ENCODE measurements at regions not wholly inside any gene's neighbourhood (a gene's known extent, or its start where the extent isn't known, plus 50 kb on each side); places are given as distances from the start of the nearest gene placed in this dataset.
A peak's percentile ranks its signal among the peaks of the same experiment; 100 is the strongest.

DNA sequence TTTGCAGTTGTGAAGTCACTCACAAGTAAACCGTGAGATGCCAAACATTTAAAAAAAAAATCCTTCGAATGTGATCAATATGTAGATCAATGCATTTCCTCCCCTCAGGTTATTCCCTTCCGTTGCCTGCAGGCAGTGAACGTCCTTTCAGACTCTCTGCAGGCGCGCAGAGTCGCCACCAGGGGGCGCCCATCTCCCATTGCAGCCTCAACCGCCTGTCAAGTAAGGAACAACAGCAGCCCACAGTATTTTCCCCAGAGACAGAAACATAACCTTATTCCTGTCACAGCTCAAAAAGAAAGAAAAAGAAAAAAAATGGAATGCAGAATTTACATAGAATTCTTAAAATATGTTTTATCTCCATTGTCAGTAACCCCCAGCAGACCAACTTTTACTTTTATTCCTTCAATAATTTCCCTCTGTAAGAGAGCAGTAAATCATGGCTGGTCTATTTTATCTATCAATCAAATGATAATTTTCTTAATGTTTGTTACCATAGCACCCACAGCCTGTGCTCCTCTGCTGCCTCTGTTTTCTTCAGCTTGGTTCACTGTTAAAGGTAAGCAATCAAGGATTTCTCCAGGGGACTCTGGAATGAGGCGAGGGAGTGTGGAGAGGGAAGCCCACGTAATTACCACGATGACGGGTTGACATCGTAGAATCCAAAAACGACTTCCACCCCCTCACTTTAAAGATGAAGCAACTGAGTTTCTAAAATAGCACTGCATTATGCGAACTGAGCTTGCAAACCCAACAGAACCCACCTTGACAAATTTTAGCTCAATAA, 637.6 kb upstream of the ARGLU1 start:
- DNase-seq (ENCODE audit: low read depth), result peak; percentile 43
- no peak overlapping the region for H3K4me3 ChIP-seq (ENCODE audit: control insufficient read depth, low read depth, low read length)
- TF ChIP-seq, protein P1, sequence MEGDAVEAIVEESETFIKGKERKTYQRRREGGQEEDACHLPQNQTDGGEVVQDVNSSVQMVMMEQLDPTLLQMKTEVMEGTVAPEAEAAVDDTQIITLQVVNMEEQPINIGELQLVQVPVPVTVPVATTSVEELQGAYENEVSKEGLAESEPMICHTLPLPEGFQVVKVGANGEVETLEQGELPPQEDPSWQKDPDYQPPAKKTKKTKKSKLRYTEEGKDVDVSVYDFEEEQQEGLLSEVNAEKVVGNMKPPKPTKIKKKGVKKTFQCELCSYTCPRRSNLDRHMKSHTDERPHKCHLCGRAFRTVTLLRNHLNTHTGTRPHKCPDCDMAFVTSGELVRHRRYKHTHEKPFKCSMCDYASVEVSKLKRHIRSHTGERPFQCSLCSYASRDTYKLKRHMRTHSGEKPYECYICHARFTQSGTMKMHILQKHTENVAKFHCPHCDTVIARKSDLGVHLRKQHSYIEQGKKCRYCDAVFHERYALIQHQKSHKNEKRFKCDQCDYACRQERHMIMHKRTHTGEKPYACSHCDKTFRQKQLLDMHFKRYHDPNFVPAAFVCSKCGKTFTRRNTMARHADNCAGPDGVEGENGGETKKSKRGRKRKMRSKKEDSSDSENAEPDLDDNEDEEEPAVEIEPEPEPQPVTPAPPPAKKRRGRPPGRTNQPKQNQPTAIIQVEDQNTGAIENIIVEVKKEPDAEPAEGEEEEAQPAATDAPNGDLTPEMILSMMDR (conservative IDR thresholded peaks at IDR 0.05; ENCODE audit: control insufficient read depth, insufficient read depth, low read depth, low read length), result peak; percentile 96

DNA sequence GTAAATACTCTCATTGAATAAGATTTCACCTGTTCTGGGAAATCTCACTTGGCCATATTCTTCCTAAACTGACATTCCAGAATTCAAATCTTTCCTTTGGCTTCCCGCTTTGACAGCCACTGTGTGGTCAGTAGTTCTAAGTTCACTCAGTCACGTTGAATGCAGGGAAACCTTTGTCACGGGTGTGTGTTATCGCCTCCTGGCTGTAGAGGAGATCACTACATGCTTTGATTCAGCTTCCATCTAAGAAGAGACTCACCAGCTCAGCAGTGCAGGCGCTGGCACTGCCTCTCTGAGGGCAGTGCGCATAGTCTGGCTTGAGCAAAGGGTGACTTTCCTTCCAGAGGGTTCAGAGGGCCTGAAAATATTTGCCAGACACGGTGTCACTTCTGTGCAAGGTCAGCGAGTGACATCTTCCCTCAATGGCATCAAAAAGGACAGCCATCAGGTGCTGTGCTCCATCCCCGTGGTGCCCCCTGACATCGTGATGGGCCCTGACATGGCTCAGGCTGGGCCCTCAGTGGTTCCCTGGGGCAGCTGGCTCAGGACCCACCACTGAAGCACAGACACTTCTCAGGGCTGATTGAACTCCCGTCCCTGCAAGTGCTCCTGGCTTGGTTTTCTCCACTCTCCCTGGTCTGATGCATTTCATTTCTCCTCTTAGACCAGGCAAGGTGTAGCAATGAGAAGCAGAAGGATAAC, 635.4 kb upstream of the ARGLU1 start:
- peak; percentile 13 for DNase-seq (ENCODE audit: low read depth)
- TF ChIP-seq, protein P1 (conservative IDR thresholded peaks at IDR 0.05; ENCODE audit: control insufficient read depth, insufficient read depth, low read depth, low read length), result peak; percentile 17
- H3K4me3 ChIP-seq (ENCODE audit: control insufficient read depth, low read depth, low read length), result no peak overlapping the region

DNA sequence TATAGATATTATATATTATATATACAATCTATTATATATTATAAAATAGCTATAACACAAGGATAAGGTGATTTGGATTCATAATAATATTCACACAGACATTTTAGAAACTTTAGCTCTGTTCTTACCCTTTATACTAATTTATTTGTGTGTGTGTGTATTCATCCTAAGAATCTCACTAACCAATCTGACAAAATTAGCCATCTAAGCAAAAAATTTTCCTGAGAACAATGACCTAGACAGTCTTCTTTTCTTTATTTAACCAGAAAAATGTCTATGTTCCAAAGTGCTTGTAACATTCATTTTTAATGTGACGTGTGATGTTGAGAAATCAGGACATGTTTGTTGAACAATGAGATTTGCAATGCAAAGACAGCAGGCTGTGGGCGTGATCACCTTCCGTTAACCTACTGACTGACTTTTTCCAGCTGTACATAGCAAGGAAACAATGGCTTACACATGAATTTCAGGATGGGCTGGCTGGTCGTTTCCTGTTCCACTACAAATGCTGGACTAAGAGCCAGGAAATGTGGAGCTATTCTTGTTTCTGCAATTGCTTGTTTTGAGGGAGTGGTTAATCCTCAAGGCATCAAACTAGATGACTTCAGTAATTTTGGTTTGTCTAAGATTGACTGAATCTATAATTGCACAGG, 634.6 kb upstream of the ARGLU1 start:
- peak; percentile 7 for DNase-seq (ENCODE audit: low read depth)
- TF ChIP-seq, protein P1 (conservative IDR thresholded peaks at IDR 0.05; ENCODE audit: control insufficient read depth, insufficient read depth, low read depth, low read length), result no peak
- H3K4me3 ChIP-seq (ENCODE audit: control insufficient read depth, low read depth, low read length), result no peak overlapping the region

DNA sequence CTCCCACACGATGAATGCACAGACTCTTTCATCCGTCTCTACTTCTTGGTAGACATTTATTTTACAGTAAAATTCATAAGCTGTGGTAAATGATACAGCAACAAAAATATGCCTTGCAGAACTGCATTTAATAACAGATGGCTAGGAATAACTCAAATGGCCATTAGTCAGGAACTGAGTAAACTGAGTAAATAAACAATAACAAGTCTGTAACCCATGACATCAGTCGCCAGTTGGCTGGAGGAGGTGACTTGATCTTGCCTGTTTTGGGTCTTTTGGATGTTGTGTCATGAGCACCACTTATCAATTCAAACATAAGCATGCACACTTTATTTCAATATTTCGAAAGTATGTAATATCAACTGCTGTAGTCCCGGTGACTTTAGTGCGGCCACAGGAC, 632.6 kb upstream of the ARGLU1 start:
- TF ChIP-seq, protein P1 (conservative IDR thresholded peaks at IDR 0.05; ENCODE audit: control insufficient read depth, insufficient read depth, low read depth, low read length), result no peak
- no peak for DNase-seq (ENCODE audit: low read depth)

DNA sequence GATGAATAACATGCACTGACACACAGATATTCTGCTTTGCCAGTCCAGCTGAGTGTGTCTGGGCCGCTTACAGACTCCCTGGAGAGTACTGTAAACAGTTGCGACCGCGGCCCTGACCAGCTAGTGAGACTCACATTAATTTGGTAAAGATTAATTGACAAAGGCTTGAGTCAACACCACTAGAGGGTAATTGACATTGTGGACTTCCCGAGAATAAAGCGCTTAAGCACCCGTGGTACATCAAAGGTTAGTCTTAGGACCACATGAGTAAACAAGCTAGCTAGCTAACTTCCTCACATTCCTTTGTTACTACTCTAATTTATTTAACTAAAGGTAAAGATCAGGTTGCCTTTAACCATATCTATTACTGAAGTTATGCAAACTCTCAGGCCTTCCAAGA, 624.4 kb upstream of the ARGLU1 start:
- no peak overlapping the region for H3K4me3 ChIP-seq (ENCODE audit: control insufficient read depth, low read depth, low read length)
- no peak for DNase-seq (ENCODE audit: low read depth)
- TF ChIP-seq, protein P1 (conservative IDR thresholded peaks at IDR 0.05; ENCODE audit: control insufficient read depth, insufficient read depth, low read depth, low read length), result no peak

More for the DNA sequence above, 632.6 kb upstream of the ARGLU1 start:
- no peak overlapping the region for H3K4me3 ChIP-seq (ENCODE audit: control insufficient read depth, low read depth, low read length)

DNA sequence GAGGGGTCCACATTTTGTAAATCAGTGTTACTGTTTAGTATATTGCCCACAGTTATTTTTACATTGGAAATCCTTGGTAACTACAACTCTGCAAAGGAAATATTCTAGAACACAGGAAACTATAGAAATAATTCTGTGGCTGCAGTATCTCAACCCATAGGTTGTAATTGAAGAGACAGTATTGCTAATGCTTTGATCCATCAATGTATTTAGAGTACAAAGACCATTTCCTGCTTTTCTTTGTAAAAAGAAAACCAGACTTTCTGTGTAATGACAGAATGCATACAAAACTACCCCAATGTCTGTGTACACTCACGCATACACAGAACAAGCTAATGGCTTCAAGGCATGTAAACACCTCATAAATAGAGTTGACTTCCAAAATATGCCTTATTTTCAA, 622.1 kb upstream of the ARGLU1 start:
- TF ChIP-seq, protein P1 (conservative IDR thresholded peaks at IDR 0.05; ENCODE audit: control insufficient read depth, insufficient read depth, low read depth, low read length), result no peak
- no peak overlapping the region for H3K4me3 ChIP-seq (ENCODE audit: control insufficient read depth, low read depth, low read length)
- DNase-seq (ENCODE audit: low read depth), result no peak

Data from fibroblast of mammary gland (primary cell).